ENCODE measurements at regions not wholly inside any gene's neighbourhood (a gene's known extent, or its start where the extent isn't known, plus 50 kb on each side); places are given as distances from the start of the nearest gene placed in this dataset.

DNA sequence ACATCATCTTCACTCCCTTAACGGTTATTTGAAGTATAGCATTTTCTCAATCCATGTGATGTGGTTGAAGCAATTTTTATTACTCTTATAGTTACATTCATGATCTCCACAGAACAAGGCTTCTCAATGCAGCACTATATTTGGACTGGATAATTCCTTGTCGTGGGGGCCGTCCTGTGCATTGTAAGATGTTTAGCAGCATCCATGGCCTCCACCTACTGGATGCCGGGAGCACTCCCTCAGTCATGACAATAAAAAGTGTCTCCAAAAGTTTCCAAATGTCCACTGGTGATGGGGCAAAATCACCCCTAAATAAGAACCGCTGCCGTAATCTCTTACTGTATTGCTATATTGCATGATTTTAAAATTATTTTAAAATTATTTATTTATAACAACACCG, 110.6 kb upstream of the DDX18 start:
- TF ChIP-seq EZH2phosphoT487 (IDR thresholded peaks at IDR 0.05; ENCODE audit: insufficient read depth, low read depth) (no peak), EZH2 (IDR thresholded peaks at IDR 0.05; ENCODE audit: insufficient read depth, poor library complexity, severe bottlenecking) (no peak)
- Histone ChIP-seq H4K20me1 (ENCODE audit: insufficient read depth) (no peaks in the 10 kb centered on the region), H3K9ac (no peak overlapping the region), H2AFZ (no peak overlapping the region), H3K4me1 (ENCODE audit: insufficient read depth) (no peaks in the 10 kb centered on the region), H3K4me2 (ENCODE audit: unreplicated experiment) (no peak overlapping the region), H3K27ac (no peak overlapping the region), H3K4me3 (no peak overlapping the region), H3K36me3 (ENCODE audit: low read depth) (no peaks in the 10 kb centered on the region), H3K9me2 (ENCODE audit: insufficient read depth) (no peaks in the 10 kb centered on the region), H3K79me2 (ENCODE audit: insufficient read depth) (no peaks in the 10 kb centered on the region), H3K27me3 (replicated peaks; ENCODE audit: insufficient read depth) (no peaks in the 10 kb centered on the region), H3F3A (ENCODE audit: insufficient read depth) (no peaks in the 10 kb centered on the region), H3K9me3 (ENCODE audit: low read depth) (no peaks in the 10 kb centered on the region)
- DNase-seq, result no peak
- 26 to 29% methylated on average over 7 of the region's 7 CpGs for WGBS, 2 experiments (ENCODE audit: low coverage in 1 of 2, low lambda C conversion rate in 2 of 2, missing lambda C conversion rate in 2 of 2)
- in situ Hi-C loops (cut with MboI), result no loop called here

DNA sequence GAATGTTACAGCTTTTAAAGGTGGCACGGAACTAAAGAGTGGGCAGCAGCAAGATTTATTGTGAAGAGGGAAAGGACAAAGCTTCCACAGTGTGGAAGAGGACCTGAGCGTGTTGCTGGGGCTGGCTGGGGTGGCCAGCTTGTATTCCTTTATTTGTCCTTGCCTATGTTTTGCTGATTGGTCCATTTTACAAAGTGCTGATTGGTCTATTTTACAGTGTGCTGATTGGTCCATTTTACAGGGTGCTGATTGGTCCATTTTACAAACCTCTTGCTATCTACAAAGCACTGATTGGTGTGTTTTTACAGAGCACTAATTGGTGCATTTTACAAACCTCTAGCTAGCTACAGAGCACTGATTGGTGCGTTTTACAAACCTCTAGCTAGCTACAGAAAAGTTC, 109.7 kb upstream of the DDX18 start:
- H3K27ac ChIP-seq, result no peak overlapping the region
- H3K9me2 ChIP-seq (ENCODE audit: insufficient read depth), result no peaks in the 10 kb centered on the region
- no peaks in the 10 kb centered on the region for H4K20me1 ChIP-seq (ENCODE audit: insufficient read depth)
- no peaks in the 10 kb centered on the region for H3K9me3 ChIP-seq (ENCODE audit: low read depth)
- H3F3A ChIP-seq (ENCODE audit: insufficient read depth), result no peaks in the 10 kb centered on the region
- no peaks in the 10 kb centered on the region for H3K79me2 ChIP-seq (ENCODE audit: insufficient read depth)
- H3K36me3 ChIP-seq (ENCODE audit: low read depth), result no peaks in the 10 kb centered on the region
- no peak overlapping the region for H3K4me3 ChIP-seq
- in situ Hi-C loops (cut with MboI), result no loop called here
- H3K9ac ChIP-seq, result no peak overlapping the region
- WGBS, 2 experiments (ENCODE audit: low coverage in 1 of 2, low lambda C conversion rate in 2 of 2, missing lambda C conversion rate in 2 of 2), result 21 to 22% methylated on average over 3 of the region's 3 CpGs
- no peaks in the 10 kb centered on the region for H3K4me1 ChIP-seq (ENCODE audit: insufficient read depth)
- no peak overlapping the region for H3K4me2 ChIP-seq (ENCODE audit: unreplicated experiment)
- H3K27me3 ChIP-seq (replicated peaks; ENCODE audit: insufficient read depth), result no peaks in the 10 kb centered on the region
- H2AFZ ChIP-seq, result no peak overlapping the region
- TF ChIP-seq EZH2 (IDR thresholded peaks at IDR 0.05; ENCODE audit: insufficient read depth, poor library complexity, severe bottlenecking) (no peak), EZH2phosphoT487 (IDR thresholded peaks at IDR 0.05; ENCODE audit: insufficient read depth, low read depth) (no peak)
- DNase-seq, result no peak

DNA sequence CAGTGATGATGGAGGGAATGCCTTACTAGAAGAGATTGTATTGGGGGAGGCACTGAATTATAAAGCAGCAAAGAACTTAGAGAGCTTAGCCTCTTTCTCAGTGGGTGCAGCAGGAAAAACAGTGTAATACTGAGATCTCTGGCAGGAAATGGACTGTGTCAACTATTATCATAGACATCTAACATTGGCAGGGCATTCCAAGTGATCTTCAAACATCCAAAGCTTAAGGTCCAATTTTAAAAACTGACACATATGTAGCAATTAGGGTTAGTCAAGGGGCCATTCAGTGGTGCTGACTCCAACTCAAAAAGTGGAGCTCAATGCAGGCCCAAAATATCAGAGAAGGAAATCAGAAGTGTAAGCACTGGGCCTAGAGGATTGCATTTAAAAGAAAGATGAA, 106.6 kb upstream of the DDX18 start:
- in situ Hi-C loops (cut with MboI), result no loop called here
- Histone ChIP-seq H3K4me3 (no peak overlapping the region), H3K27ac (no peak overlapping the region), H3K4me1 (ENCODE audit: insufficient read depth) (no peaks in the 10 kb centered on the region), H3K9me2 (ENCODE audit: insufficient read depth) (no peaks in the 10 kb centered on the region), H3K9ac (no peak overlapping the region), H3K9me3 (ENCODE audit: low read depth) (no peaks in the 10 kb centered on the region), H4K20me1 (ENCODE audit: insufficient read depth) (no peaks in the 10 kb centered on the region), H3K27me3 (replicated peaks; ENCODE audit: insufficient read depth) (no peaks in the 10 kb centered on the region), H2AFZ (no peak overlapping the region), H3F3A (ENCODE audit: insufficient read depth) (no peaks in the 10 kb centered on the region), H3K4me2 (ENCODE audit: unreplicated experiment) (no peak overlapping the region), H3K79me2 (ENCODE audit: insufficient read depth) (no peaks in the 10 kb centered on the region), H3K36me3 (ENCODE audit: low read depth) (no peaks in the 10 kb centered on the region)
- TF ChIP-seq EZH2 (IDR thresholded peaks at IDR 0.05; ENCODE audit: insufficient read depth, poor library complexity, severe bottlenecking) (no peak), EZH2phosphoT487 (IDR thresholded peaks at IDR 0.05; ENCODE audit: insufficient read depth, low read depth) (no peak)
- DNase-seq, result no peak

DNA sequence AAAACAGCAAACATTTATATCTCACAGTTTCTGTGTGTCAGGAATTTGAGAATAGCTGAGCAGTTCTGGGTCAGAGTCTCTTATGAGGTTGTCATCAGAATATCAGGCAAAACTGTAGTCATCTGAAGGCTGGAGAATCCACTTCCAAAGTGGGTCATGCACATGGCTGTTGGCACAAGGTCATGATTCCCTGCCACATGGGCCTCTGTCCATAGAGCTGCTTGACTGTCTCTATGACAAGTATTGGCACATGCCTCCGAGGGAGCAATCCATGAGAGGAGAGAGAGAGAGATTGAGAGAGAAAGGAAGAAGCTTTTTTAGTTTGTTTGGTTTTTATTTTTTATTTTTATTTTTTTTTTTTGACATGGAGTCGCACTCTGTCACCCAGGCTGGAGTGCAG, 101.8 kb upstream of the DDX18 start:
- H3K79me2 ChIP-seq (ENCODE audit: insufficient read depth), result no peaks in the 10 kb centered on the region
- no peaks in the 10 kb centered on the region for H3K36me3 ChIP-seq (ENCODE audit: low read depth)
- no peak overlapping the region for H2AFZ ChIP-seq
- no peak overlapping the region for H3K27ac ChIP-seq
- 12 to 15% methylated on average over 2 of the region's 2 CpGs for WGBS, 2 experiments (ENCODE audit: low coverage in 1 of 2, low lambda C conversion rate in 2 of 2, missing lambda C conversion rate in 2 of 2)
- no peak overlapping the region for H3K4me3 ChIP-seq
- in situ Hi-C loops (cut with MboI), result no loop called here
- H3K27me3 ChIP-seq (replicated peaks; ENCODE audit: insufficient read depth), result no peaks in the 10 kb centered on the region
- DNase-seq, result no peak
- H3K9me2 ChIP-seq (ENCODE audit: insufficient read depth), result no peaks in the 10 kb centered on the region
- H3F3A ChIP-seq (ENCODE audit: insufficient read depth), result no peaks in the 10 kb centered on the region
- H3K4me1 ChIP-seq (ENCODE audit: insufficient read depth), result no peaks in the 10 kb centered on the region
- no peaks in the 10 kb centered on the region for H3K9me3 ChIP-seq (ENCODE audit: low read depth)
- no peak overlapping the region for H3K4me2 ChIP-seq (ENCODE audit: unreplicated experiment)
- TF ChIP-seq EZH2phosphoT487 (IDR thresholded peaks at IDR 0.05; ENCODE audit: insufficient read depth, low read depth), result no peak
- TF ChIP-seq EZH2 (IDR thresholded peaks at IDR 0.05; ENCODE audit: insufficient read depth, poor library complexity, severe bottlenecking), result no peak
- no peak overlapping the region for H3K9ac ChIP-seq
- no peaks in the 10 kb centered on the region for H4K20me1 ChIP-seq (ENCODE audit: insufficient read depth)

DNA sequence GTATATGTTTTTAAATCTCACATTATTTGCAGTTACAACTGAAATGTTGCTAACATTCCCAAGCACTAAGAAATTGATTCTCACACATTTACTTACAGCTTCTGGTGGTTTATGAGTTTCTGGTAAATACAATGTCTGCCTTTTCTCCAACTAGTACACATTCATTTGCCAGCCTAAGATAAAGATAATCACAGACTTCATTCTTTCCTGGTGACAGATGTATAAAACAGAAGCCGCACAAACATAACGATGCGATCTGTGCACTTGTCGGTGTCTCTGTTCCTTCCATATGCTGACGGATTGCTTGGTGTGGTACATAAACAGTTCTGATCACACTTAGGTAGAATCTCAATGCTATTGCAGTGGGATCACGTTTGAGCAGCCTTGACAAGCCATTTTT, 100.4 kb upstream of the DDX18 start:
- Histone ChIP-seq H2AFZ (no peak overlapping the region), H4K20me1 (ENCODE audit: insufficient read depth) (no peaks in the 10 kb centered on the region), H3K79me2 (ENCODE audit: insufficient read depth) (no peaks in the 10 kb centered on the region), H3K27me3 (replicated peaks; ENCODE audit: insufficient read depth) (no peaks in the 10 kb centered on the region), H3K9me3 (ENCODE audit: low read depth) (no peaks in the 10 kb centered on the region), H3K4me1 (ENCODE audit: insufficient read depth) (no peaks in the 10 kb centered on the region), H3F3A (ENCODE audit: insufficient read depth) (no peaks in the 10 kb centered on the region), H3K9me2 (ENCODE audit: insufficient read depth) (no peaks in the 10 kb centered on the region), H3K27ac (no peak overlapping the region), H3K4me3 (no peak overlapping the region), H3K36me3 (ENCODE audit: low read depth) (no peaks in the 10 kb centered on the region), H3K4me2 (ENCODE audit: unreplicated experiment) (no peak overlapping the region), H3K9ac (no peak overlapping the region)
- in situ Hi-C loops (cut with MboI), result no loop called here
- TF ChIP-seq EZH2phosphoT487 (IDR thresholded peaks at IDR 0.05; ENCODE audit: insufficient read depth, low read depth) (no peak), EZH2 (IDR thresholded peaks at IDR 0.05; ENCODE audit: insufficient read depth, poor library complexity, severe bottlenecking) (no peak)
- 30 to 33% methylated on average over 6 of the region's 6 CpGs for WGBS, 2 experiments (ENCODE audit: low coverage in 1 of 2, low lambda C conversion rate in 2 of 2, missing lambda C conversion rate in 2 of 2)
- DNase-seq, result no peak
